Caco-2 (cell line): ENCODE measurements at regions not wholly inside any gene's neighbourhood (a gene's known extent, or its start where the extent isn't known, plus 50 kb on each side); places are given as distances from the start of the nearest gene placed in this dataset.

Experiments
- BruUV-seq: library from RNA; stranded (reverse); fragments of 400-500 nt; replicated peaks from 2 replicates; lab custom pipeline; 2021; lab: Mats Ljungman, UMichigan
- CTCF ChIA-PET: fragments of 300-600 bp; sonication (Branson Sonifier 250); formaldehyde crosslinking; loops from one replicate; lab custom pipeline; 2022; ENCODE audit warnings: antibody characterized with exemption; lab: Charles Lee
- POLR2A ChIA-PET: fragments of 300-600 bp; sonication (Branson Sonifier 250); formaldehyde crosslinking; loops from one replicate; lab custom pipeline; 2022; ENCODE audit warnings: antibody characterized with exemption; lab: Charles Lee
- DNase-seq, 2 experiments: peaks; one replicate each; pipeline versions ENCODE4 v3.0.0 to v3.0.0-alpha.2; 2020 to 2022
- H3K27me3 ChIP-seq: replicated peaks from 2 replicates; pipeline ENCODE4 v1.6.0; 2011; ENCODE audit warnings: low read length; ENCODE audit not compliant: control insufficient read depth, insufficient read depth
- H3K36me3 ChIP-seq: 2 replicates; pipeline ENCODE4 v1.5.1; 2011; ENCODE audit warnings: low read length; ENCODE audit not compliant: control insufficient read depth, insufficient read depth
- H3K4me1 ChIP-seq: fragments of 250-450 bp; sonication (Bioruptor Pico); 2 replicates; pipeline ENCODE4 v1.5.1; 2020; ENCODE audit warnings: mild to moderate bottlenecking
- H3K4me3 ChIP-seq: 2 replicates; pipeline ENCODE4 v1.5.1; 2011; ENCODE audit warnings: low read depth, mild to moderate bottlenecking, control low read depth, low read length
- H3K9me3 ChIP-seq: fragments of 250-450 bp; sonication (Bioruptor Pico); 2 replicates; pipeline ENCODE4 v1.5.1; 2020; ENCODE audit warnings: mild to moderate bottlenecking, moderate library complexity
- H3K27ac Mint-ChIP-seq: one replicate; pipeline ENCODE4 v1.8.0; 2022; ENCODE audit warnings: mixed read lengths; ENCODE audit not compliant: unreplicated experiment
- H3K27me3 Mint-ChIP-seq: one replicate; pipeline ENCODE4 v1.8.0; 2022; ENCODE audit warnings: mixed read lengths; ENCODE audit not compliant: insufficient read depth, unreplicated experiment
- H3K36me3 Mint-ChIP-seq: one replicate; pipeline ENCODE4 v1.8.0; 2022; ENCODE audit warnings: mild to moderate bottlenecking, mixed read lengths; ENCODE audit not compliant: insufficient read depth, unreplicated experiment
- H3K4me1 Mint-ChIP-seq: one replicate; pipeline ENCODE4 v1.8.0; 2022; ENCODE audit warnings: low read depth, mixed read lengths; ENCODE audit not compliant: unreplicated experiment
- H3K4me3 Mint-ChIP-seq: one replicate; pipeline ENCODE4 v1.8.0; 2022; ENCODE audit warnings: mild to moderate bottlenecking, moderate library complexity, mixed read lengths; ENCODE audit not compliant: unreplicated experiment
- H3K9me3 Mint-ChIP-seq: one replicate; pipeline ENCODE4 v1.8.0; 2022; ENCODE audit warnings: mixed read lengths; ENCODE audit not compliant: unreplicated experiment
- CTCF ChIP-seq, 2 experiments: fragments of 200-600 bp in 1 of 2; IDR thresholded peaks; 1 replicate in 1 of 2; 2 replicates in 1 of 2; pipeline versions ENCODE4 v1.5.1 to v1.8.0; 2011 to 2022; ENCODE audit warnings: antibody characterized with exemption in 1 of 2, control low read depth in 1 of 2, inconsistent platforms in 1 of 2, low read depth in 1 of 2, low read length in 1 of 2, mild to moderate bottlenecking in 1 of 2, moderate library complexity in 1 of 2; ENCODE audit not compliant: insufficient read depth in 1 of 2, severe bottlenecking in 1 of 2, unreplicated experiment in 1 of 2
- intact Hi-C: fragments of 100-400 bp; cut with micrococcal nuclease; formaldehyde crosslinking; loops from one replicate; pipeline ENCODE4 v1.10.0; 2022; ENCODE audit not compliant: unreplicated experiment

GRCh38 chr2:204487447-204488229, 57.6 kb upstream of the PARD3B start:
- POLR2A ChIA-PET, result interaction anchor here (1.0 kb wide), 1 partner anchor 59 kb away, joined by 3 read pairs; no protein-coding TSS in a partner anchor
- Histone ChIP-seq H3K27me3 (no peaks in the 10 kb centered on the region), H3K36me3 (no peaks in the 10 kb centered on the region), H3K9me3 (no peaks in the 10 kb centered on the region), H3K4me3 (no peak overlapping the region), H3K4me1 (peaks cover 68% of the 10 kb centered on the region)
- Mint-ChIP-seq H3K27me3 (no peaks in the 10 kb centered on the region), H3K36me3 (no peaks in the 10 kb centered on the region), H3K9me3 (no peaks in the 10 kb centered on the region), H3K4me3 (no peak overlapping the region), H3K27ac (peak overlapping the region; percentile 64), H3K4me1 (peaks cover 18% of the 10 kb centered on the region)
- CTCF ChIA-PET, result no interaction called here
- peak in 1 of 2 experiments; percentile 16 for DNase-seq
- no TSS peak for BruUV-seq
- intact Hi-C loops, result loop anchor here (5.0 kb wide), 1 partner anchor 60 kb away; the partner anchor contains the start of gene PARD3B
- TF ChIP-seq CTCF (IDR thresholded peaks at IDR 0.05; ENCODE audit: insufficient read depth in 1 of 2, low read depth in 1 of 2, low read length in 1 of 2, severe bottlenecking in 1 of 2, unreplicated experiment in 1 of 2), result no peak

DNA sequence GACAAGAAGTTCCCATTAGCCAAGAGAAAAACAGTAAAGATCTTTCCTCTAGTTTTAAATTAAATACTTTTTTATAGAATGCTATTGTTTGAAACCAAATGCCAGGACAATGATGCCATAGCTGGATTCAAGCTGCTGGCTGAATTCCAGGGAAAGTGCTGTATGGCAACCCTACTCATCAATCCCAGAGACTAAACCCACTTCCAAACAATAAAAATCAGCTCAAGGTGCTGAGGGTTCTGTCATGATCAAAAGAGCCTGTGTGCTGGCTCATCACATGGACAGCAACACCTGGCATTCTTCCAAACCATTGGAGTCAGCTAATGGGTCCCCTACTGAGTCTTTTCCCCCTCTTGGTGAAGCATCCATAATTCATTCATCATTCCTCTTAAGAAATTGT, 53.7 kb upstream of the PARD3B start:
- Mint-ChIP-seq H3K4me1 (peaks cover 18% of the 10 kb centered on the region), H3K27me3 (no peaks in the 10 kb centered on the region), H3K27ac (no peak overlapping the region), H3K4me3 (no peak overlapping the region), H3K36me3 (no peaks in the 10 kb centered on the region), H3K9me3 (peaks cover 2% of the 10 kb centered on the region)
- ChIA-PET POLR2A (no interaction called here), CTCF (no interaction called here)
- H3K4me3 ChIP-seq, result no peak overlapping the region
- H3K9me3 ChIP-seq, result no peaks in the 10 kb centered on the region
- H3K27me3 ChIP-seq, result no peaks in the 10 kb centered on the region
- H3K4me1 ChIP-seq, result peaks cover 35% of the 10 kb centered on the region
- BruUV-seq, result no TSS peak
- H3K36me3 ChIP-seq, result no peaks in the 10 kb centered on the region
- no peak for TF ChIP-seq CTCF (IDR thresholded peaks at IDR 0.05; ENCODE audit: insufficient read depth in 1 of 2, low read depth in 1 of 2, low read length in 1 of 2, severe bottlenecking in 1 of 2, unreplicated experiment in 1 of 2)
- DNase-seq, result no peak
- intact Hi-C loops, result no loop called here

DNA sequence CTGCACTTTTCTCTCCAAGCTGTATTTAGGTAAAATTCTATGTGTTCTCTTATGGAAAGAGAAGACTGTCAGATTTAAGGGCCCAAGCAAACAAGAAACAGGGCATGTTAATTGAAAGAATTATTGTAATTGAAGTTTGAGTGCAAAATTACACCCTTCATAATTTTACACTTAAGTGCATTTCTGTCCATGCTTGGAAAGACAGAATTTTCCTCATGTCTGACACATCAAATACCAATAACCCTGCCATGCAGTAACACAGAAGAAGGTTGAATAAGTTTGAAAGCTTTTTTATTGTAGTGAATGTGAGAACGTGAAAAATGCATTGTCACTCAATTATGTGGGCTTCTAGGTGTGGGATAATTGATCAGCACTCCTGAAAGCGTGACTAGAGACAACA, 52.9 kb upstream of the PARD3B start:
- POLR2A ChIA-PET, result no interaction called here
- peaks cover 26% of the 10 kb centered on the region for H3K4me1 ChIP-seq

More for the DNA sequence above, 52.9 kb upstream of the PARD3B start:
- no peaks in the 10 kb centered on the region for H3K27me3 ChIP-seq
- no peaks in the 10 kb centered on the region for H3K36me3 Mint-ChIP-seq
- no TSS peak for BruUV-seq
- no peaks in the 10 kb centered on the region for H3K36me3 ChIP-seq
- H3K9me3 Mint-ChIP-seq, result peaks cover 8% of the 10 kb centered on the region
- H3K27me3 Mint-ChIP-seq, result no peaks in the 10 kb centered on the region
- H3K4me3 Mint-ChIP-seq, result no peak overlapping the region
- no peak overlapping the region for H3K27ac Mint-ChIP-seq
- no peak for DNase-seq
- H3K4me1 Mint-ChIP-seq, result peaks cover 13% of the 10 kb centered on the region
- H3K4me3 ChIP-seq, result no peak overlapping the region
- no peaks in the 10 kb centered on the region for H3K9me3 ChIP-seq
- TF ChIP-seq CTCF (IDR thresholded peaks at IDR 0.05; ENCODE audit: insufficient read depth in 1 of 2, low read depth in 1 of 2, low read length in 1 of 2, severe bottlenecking in 1 of 2, unreplicated experiment in 1 of 2), result no peak
- CTCF ChIA-PET, result no interaction called here
- intact Hi-C loops, result no loop called here
